OCI-LY3 (cell line): ENCODE measurements at regions not wholly inside any gene's neighbourhood (a gene's known extent, or its start where the extent isn't known, plus 50 kb on each side); places are given as distances from the start of the nearest gene placed in this dataset.

ENCODE experiments used
- EZH2phosphoT487 ChIP-seq: fragments of 200-600 bp; shearing (Covaris generic); IDR thresholded peaks from 2 replicates; pipeline ENCODE4 v1.6.1; 2018; ENCODE audit warnings: antibody characterized with exemption, mixed run types, low read depth
- TF ChIP-seq, protein P1 (sequence below): fragments of 200-600, 300-600 bp; sonication (generic); IDR thresholded peaks from 2 replicates; pipeline ENCODE4 v1.5.1; 2014; ENCODE audit warnings: antibody characterized with exemption, low read length, low read depth

GRCh38 chr18:22094358-22094734 lies 75.0 kb upstream of the GATA6 start:
- TF ChIP-seq, protein P1, sequence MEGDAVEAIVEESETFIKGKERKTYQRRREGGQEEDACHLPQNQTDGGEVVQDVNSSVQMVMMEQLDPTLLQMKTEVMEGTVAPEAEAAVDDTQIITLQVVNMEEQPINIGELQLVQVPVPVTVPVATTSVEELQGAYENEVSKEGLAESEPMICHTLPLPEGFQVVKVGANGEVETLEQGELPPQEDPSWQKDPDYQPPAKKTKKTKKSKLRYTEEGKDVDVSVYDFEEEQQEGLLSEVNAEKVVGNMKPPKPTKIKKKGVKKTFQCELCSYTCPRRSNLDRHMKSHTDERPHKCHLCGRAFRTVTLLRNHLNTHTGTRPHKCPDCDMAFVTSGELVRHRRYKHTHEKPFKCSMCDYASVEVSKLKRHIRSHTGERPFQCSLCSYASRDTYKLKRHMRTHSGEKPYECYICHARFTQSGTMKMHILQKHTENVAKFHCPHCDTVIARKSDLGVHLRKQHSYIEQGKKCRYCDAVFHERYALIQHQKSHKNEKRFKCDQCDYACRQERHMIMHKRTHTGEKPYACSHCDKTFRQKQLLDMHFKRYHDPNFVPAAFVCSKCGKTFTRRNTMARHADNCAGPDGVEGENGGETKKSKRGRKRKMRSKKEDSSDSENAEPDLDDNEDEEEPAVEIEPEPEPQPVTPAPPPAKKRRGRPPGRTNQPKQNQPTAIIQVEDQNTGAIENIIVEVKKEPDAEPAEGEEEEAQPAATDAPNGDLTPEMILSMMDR = no peak
- no peak for TF ChIP-seq EZH2phosphoT487
